GM06990 (cell line): ENCODE measurements at regions not wholly inside any gene's neighbourhood (a gene's known extent, or its start where the extent isn't known, plus 50 kb on each side); places are given as distances from the start of the nearest gene placed in this dataset.
A peak's percentile ranks its signal among the peaks of the same experiment; 100 is the strongest.

ENCODE experiments used
- DNase-seq: peaks from one replicate; pipeline ENCODE4 v3.0.0-alpha.2; 2011; ENCODE audit not compliant: insufficient read length; ENCODE audit errors: extremely low read depth
- H3K27me3 ChIP-seq: replicated peaks from 2 replicates; pipeline ENCODE4 v1.6.0; 2011; ENCODE audit warnings: low read length; ENCODE audit not compliant: control insufficient read depth, insufficient read depth
- H3K36me3 ChIP-seq: 2 replicates; pipeline ENCODE4 v1.5.1; 2011; ENCODE audit warnings: low read length; ENCODE audit not compliant: control insufficient read depth, insufficient read depth
- H3K4me3 ChIP-seq: replicated peaks from 2 replicates; pipeline ENCODE4 v1.5.1; 2011; ENCODE audit warnings: low read depth, mild to moderate bottlenecking, control low read depth, low read length
- CTCF ChIP-seq: IDR thresholded peaks from 2 replicates; pipeline ENCODE4 v1.5.1; 2011; ENCODE audit warnings: low read length, control low read depth, mild to moderate bottlenecking, inconsistent platforms; ENCODE audit not compliant: insufficient read depth, poor library complexity, severe bottlenecking

- TF ChIP-seq CTCF: no peak
- Histone ChIP-seq H3K27me3 (no peaks in the 10 kb centered on the region; the same call in none of the 2 replicates), H3K4me3 (no peak overlapping the region), H3K36me3 (no peaks in the 10 kb centered on the region)
- no peak for DNase-seq
Measured at GRCh38 chr17:65371702-65372101, 189.7 kb downstream of the AXIN2 start.

- H3K4me3 ChIP-seq: no peak overlapping the region
- DNase-seq: peak; percentile 41
- no peaks in the 10 kb centered on the region; the same call in none of the 2 replicates for H3K27me3 ChIP-seq
- TF ChIP-seq CTCF: no peak
- no peaks in the 10 kb centered on the region for H3K36me3 ChIP-seq
Measured at GRCh38 chr17:65370669-65371131, 190.7 kb downstream of the AXIN2 start.

GRCh38 chr17:65368341-65368740 lies 193.1 kb downstream of the AXIN2 start:
- DNase-seq: no peak

GRCh38 chr17:65366102-65366844 lies 195.2 kb downstream of the AXIN2 start:
- no peak for TF ChIP-seq CTCF

More at GRCh38 chr17:65368341-65368740, 193.1 kb downstream of the AXIN2 start:
- no peak for TF ChIP-seq CTCF
- Histone ChIP-seq H3K4me3 (no peak overlapping the region), H3K27me3 (no peaks in the 10 kb centered on the region; the same call in none of the 2 replicates), H3K36me3 (no peaks in the 10 kb centered on the region)

GRCh38 chr17:65365169-65365568 lies 196.3 kb downstream of the AXIN2 start:
- Histone ChIP-seq H3K27me3 (no peaks in the 10 kb centered on the region), H3K4me3 (no peak overlapping the region), H3K36me3 (no peaks in the 10 kb centered on the region)
- no peak for DNase-seq
- TF ChIP-seq CTCF: no peak

More at GRCh38 chr17:65366102-65366844, 195.2 kb downstream of the AXIN2 start:
- DNase-seq: no peak
- no peaks in the 10 kb centered on the region; the same call in none of the 2 replicates for H3K27me3 ChIP-seq
- H3K36me3 ChIP-seq: no peaks in the 10 kb centered on the region
- H3K4me3 ChIP-seq: no peak overlapping the region

- H3K36me3 ChIP-seq: no peaks in the 10 kb centered on the region
- no peak for DNase-seq
- no peaks in the 10 kb centered on the region for H3K27me3 ChIP-seq
- no peak overlapping the region for H3K4me3 ChIP-seq
- no peak for TF ChIP-seq CTCF
Measured at GRCh38 chr17:65364438-65364837, 197.0 kb downstream of the AXIN2 start.
